ENCODE measurements at regions not wholly inside any gene's neighbourhood (a gene's known extent, or its start where the extent isn't known, plus 50 kb on each side); places are given as distances from the start of the nearest gene placed in this dataset.

GRCh38 chr6:134640975-134641429 is 308.9 kb downstream of the ALDH8A1 start:
- no peaks in the 10 kb centered on the region for H3K36me3 ChIP-seq
- peak overlapping the region in 2 of 8 donors; percentile 8 to 24 for H3K27ac ChIP-seq
- 0 to 32% (median 18%) methylated on average over 1 of the region's 1 CpG for WGBS, 5 donors
- H3K27me3 ChIP-seq (replicated peaks in 1 of 7), result no peaks in the 10 kb centered on the region
- H3K4me3 ChIP-seq, result no peak overlapping the region
- no peaks in the 10 kb centered on the region for H3K9me3 ChIP-seq
- peaks cover 0 to 26% (median 0%) of the 10 kb centered on the region in 6 donors for H3K4me1 ChIP-seq
- TF ChIP-seq POLR2A (IDR thresholded peaks at IDR 0.05) (no peak), CTCF (IDR thresholded peaks at IDR 0.05 in 8 of 11, conservative IDR thresholded peaks at IDR 0.05 in 3 of 11) (peak; percentile 92 to 99 (median 97)), POLR2AphosphoS5 (IDR thresholded peaks at IDR 0.05) (peak in 1 of 3 donors; percentile 67)
- intact Hi-C loops (cut with DNase I; ENCODE audit: low total_unique reads), result loop anchor here (5.0 to 10.0 kb wide), 2 partner anchors 184 to 469 kb away; no protein-coding TSS in a partner anchor
- DNase-seq, result peak; percentile 83

GRCh38 chr6:134640229-134640628 is 309.7 kb downstream of the ALDH8A1 start:
- no peaks in the 10 kb centered on the region for H3K36me3 ChIP-seq
- H3K4me1 ChIP-seq, result peaks cover 0 to 26% (median 0%) of the 10 kb centered on the region in 6 donors
- H3K27ac ChIP-seq, result peak overlapping the region in 1 of 8 donors; percentile 24
- 87 to 95% (median 89%) methylated on average over 4 of the region's 4 CpGs for WGBS, 5 donors
- TF ChIP-seq POLR2AphosphoS5 (IDR thresholded peaks at IDR 0.05), result no peak
- TF ChIP-seq CTCF (IDR thresholded peaks at IDR 0.05 in 8 of 11, conservative IDR thresholded peaks at IDR 0.05 in 3 of 11), result no peak
- no peak for TF ChIP-seq POLR2A (IDR thresholded peaks at IDR 0.05)
- no peaks in the 10 kb centered on the region for H3K9me3 ChIP-seq
- intact Hi-C loops (cut with DNase I; ENCODE audit: low total_unique reads), result loop anchor here (5.0 to 10.0 kb wide), 2 partner anchors 185 to 468 kb away; no protein-coding TSS in a partner anchor
- DNase-seq, result no peak
- H3K4me3 ChIP-seq, result no peak overlapping the region
- H3K27me3 ChIP-seq (replicated peaks in 1 of 7), result no peaks in the 10 kb centered on the region

GRCh38 chr6:134637847-134638437 is 312.0 kb downstream of the ALDH8A1 start:
- no peak for DNase-seq

More at GRCh38 chr6:134637847-134638437, 312.0 kb downstream of the ALDH8A1 start:
- WGBS, 5 donors, result 77 to 92% (median 82%) methylated on average over 1 of the region's 1 CpG
- Histone ChIP-seq H3K36me3 (no peaks in the 10 kb centered on the region), H3K27ac (no peak overlapping the region), H3K4me3 (no peak overlapping the region), H3K27me3 (replicated peaks in 1 of 7) (no peaks in the 10 kb centered on the region), H3K4me1 (peaks cover 0 to 28% (median 0%) of the 10 kb centered on the region in 6 donors), H3K9me3 (no peaks in the 10 kb centered on the region)
- intact Hi-C loops (cut with DNase I; ENCODE audit: low total_unique reads), result no loop called here
- no peak for TF ChIP-seq POLR2AphosphoS5 (IDR thresholded peaks at IDR 0.05)
- no peak for TF ChIP-seq CTCF (IDR thresholded peaks at IDR 0.05 in 8 of 11, conservative IDR thresholded peaks at IDR 0.05 in 3 of 11)
- TF ChIP-seq POLR2A (IDR thresholded peaks at IDR 0.05), result no peak

All from spleen (tissue), 11 donors.